Posterior cingulate gyrus (tissue), 11 donors: ENCODE measurements at regions not wholly inside any gene's neighbourhood (a gene's known extent, or its start where the extent isn't known, plus 50 kb on each side); places are given as distances from the start of the nearest gene placed in this dataset.
"Not testable (repeated sequence)": the region's sequence is repeated elsewhere in the genome, so short reads cannot be mapped to it uniquely, and the experiment has no call there.

Experiments
- DNase-seq, 10 donors: peaks; one replicate each; pipeline versions ENCODE4 v3.0.0 to v3.0.0-alpha.2; 2020 to 2021; ENCODE audit warnings: mixed read lengths in 3 of 10
- intact Hi-C: fragments of 100-400 bp; cut with DNase I; formaldehyde crosslinking; loops from one replicate; pipeline ENCODE4 v1.15.1; 2023

DNA sequence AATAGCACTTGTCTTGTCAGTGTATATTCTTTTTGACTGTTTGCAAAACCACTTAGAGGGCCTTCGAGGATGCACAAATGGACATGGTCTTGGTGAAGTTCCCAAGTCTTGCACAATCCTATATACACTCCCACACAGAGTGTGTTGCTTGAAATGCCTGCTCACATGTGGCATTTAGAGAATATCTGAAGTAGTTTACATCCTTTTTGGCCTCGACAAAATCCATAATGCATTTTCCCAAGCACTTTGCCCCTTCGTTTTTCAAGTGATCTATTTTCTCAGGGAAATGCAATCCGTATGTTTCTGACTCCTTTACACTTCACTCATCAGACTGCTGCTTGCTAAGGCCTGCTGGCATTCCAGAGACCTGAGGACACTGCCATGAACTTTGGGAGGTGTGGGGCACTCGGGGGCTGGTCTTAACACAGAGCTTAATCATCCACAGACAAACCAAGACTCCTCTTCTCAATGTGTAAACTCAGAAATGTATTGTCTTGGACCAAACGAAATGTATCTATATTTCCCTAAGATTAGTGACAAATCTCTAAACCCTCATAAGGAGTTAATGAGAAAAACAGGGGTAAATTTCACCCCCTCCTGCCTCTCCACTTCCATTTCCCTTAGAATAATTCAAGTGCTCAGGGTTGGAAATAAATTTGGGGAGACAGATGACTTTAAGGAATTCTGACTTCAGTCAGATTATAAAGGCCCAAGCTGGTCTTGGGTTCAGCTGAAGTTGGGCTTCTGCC is 219.3 kb upstream of the APCDD1 start:
- intact Hi-C loops: loop anchor here (10.0 kb wide), 1 partner anchor 110 kb away; no protein-coding TSS in a partner anchor
- peak in 1 of 10 donors; percentile 41 for DNase-seq

- peak in 1 of 10 donors; percentile 39 for DNase-seq
- intact Hi-C loops: loop anchor here (10.0 kb wide), 1 partner anchor 111 kb away; no protein-coding TSS in a partner anchor
These were observed 218.8 kb upstream of the APCDD1 start for GRCh38 chr18:10235661-10235952.

DNA sequence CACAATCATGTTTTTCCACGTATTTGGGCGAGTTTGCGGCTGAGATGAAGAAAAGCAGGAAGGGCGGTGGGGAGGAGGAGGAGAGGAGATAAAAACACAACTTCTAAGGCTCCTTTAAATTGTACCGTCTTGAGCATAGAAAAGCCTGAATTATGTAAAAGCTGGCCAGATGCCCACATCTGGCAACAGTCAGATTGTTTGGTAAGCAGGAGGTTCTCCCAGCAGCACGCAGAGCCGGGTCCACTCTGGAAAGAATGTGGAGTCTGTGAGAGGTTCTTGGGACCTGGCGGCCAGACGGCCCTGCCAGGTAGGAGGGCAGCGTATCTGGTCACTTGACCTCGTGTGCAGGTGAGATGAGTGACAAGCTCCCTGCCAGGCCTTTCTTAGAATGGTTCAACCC is 215.3 kb upstream of the APCDD1 start:
- intact Hi-C loops: loop anchor here (10.0 kb wide), 1 partner anchor 114 kb away; no protein-coding TSS in a partner anchor

GRCh38 chr18:10239991-10240634 is 214.3 kb upstream of the APCDD1 start:
- DNase-seq: peak in 1 of 10 donors; percentile 69
- intact Hi-C loops: loop anchor here (10.0 kb wide), 1 partner anchor 115 kb away; no protein-coding TSS in a partner anchor

More for the DNA sequence above, 215.3 kb upstream of the APCDD1 start:
- DNase-seq: peak in 1 of 10 donors; percentile 69

- DNase-seq: no peak
- intact Hi-C loops: no loop called here
These were observed 213.5 kb upstream of the APCDD1 start for GRCh38 chr18:10240973-10241372.

- intact Hi-C loops: no loop called here
- DNase-seq: no peak
These were observed 212.9 kb upstream of the APCDD1 start for GRCh38 chr18:10241579-10241978.

GRCh38 chr18:10242936-10243680 is 211.3 kb upstream of the APCDD1 start:
- intact Hi-C loops: no loop called here
- DNase-seq: peak in 1 of 10 donors; percentile 74

GRCh38 chr18:10244341-10244740 is 210.1 kb upstream of the APCDD1 start:
- DNase-seq: peak in 1 of 10 donors; percentile 63
- intact Hi-C loops: no loop called here

GRCh38 chr18:10245031-10245845 is 209.2 kb upstream of the APCDD1 start:
- intact Hi-C loops: no loop called here
- peak in 1 of 10 donors; percentile 72 for DNase-seq

DNA sequence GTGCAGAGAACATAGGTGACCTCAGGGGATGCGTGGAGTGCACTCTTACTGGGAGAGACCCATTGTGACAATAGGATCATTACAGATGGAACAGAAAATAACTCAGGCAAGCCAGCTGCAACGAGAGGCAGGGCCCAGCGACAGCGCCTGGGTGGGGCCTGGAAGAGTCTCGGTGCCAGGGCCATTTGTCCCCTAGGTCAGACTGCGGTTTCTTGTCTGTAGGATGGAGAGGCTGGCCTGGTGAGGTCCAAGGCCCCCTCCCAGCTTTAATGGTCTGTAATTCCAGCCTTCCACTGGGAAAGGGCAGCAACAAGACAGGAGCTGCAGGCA is 208.6 kb upstream of the APCDD1 start:
- DNase-seq: peak in 1 of 10 donors; percentile 84
- intact Hi-C loops: no loop called here

GRCh38 chr18:10247021-10247741 is 207.3 kb upstream of the APCDD1 start:
- DNase-seq: peak in 1 of 10 donors; percentile 73
- intact Hi-C loops: no loop called here

DNA sequence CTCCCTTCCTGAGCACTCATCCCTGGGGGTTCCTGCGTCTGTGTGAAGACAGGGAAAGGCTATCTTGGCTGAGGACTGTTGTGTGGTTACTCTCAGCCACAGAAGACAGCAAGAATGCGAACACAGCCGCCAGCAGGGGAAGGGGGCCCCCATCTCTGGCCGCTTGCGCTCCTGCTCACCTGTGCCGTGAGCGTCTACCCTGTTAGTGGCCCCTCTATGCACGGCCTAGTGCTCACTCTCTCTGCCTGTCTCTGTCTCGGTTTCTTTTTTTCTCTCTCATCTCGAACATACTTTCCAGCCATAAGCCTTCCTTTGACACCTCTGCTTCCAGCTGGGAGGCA is 206.7 kb upstream of the APCDD1 start:
- no peak for DNase-seq
- intact Hi-C loops: no loop called here

GRCh38 chr18:10248738-10249137 is 205.7 kb upstream of the APCDD1 start:
- intact Hi-C loops: no loop called here
- DNase-seq: no peak

GRCh38 chr18:10249270-10249669 is 205.2 kb upstream of the APCDD1 start:
- no peak for DNase-seq
- intact Hi-C loops: no loop called here

GRCh38 chr18:10249801-10250200 is 204.6 kb upstream of the APCDD1 start:
- intact Hi-C loops: no loop called here
- no peak for DNase-seq

- no peak for DNase-seq
- intact Hi-C loops: no loop called here
These were observed 201.9 kb upstream of the APCDD1 start for GRCh38 chr18:10252494-10252893.

DNA sequence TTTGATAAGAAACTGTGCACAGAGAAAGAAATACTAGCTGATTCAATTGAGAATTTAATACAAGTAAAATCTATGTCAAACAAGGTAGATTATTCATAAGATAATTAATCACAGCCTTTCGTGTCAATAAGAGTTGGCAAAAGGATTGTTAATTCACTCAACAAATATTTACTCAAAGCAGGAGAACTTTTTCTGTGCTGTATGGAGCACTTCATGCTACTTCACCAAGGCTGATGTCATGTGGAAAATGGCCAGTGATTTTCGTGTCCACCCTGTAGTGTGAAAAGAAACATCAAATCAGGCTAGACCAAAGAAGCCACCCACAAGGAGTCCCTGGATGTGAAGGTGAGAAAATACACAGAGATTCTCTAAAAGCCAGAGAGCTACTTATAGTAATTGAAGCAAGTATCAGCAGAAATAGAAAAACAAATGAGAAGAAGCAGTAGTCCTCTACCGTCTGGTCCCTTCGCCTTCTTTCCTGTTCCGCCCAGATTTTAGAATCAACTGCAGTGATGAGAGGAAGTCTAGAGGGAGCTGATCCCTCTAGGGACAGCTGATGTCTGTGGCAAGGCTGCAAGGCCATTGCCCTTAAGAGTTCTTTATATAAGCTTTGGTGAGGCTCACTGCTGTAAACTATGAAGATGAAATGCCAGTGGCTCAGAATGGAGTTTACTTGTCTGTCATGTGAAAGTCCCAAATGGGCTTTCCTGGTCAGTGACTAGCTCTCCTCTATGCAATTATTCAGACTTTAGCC is 201.3 kb upstream of the APCDD1 start:
- intact Hi-C loops: no loop called here
- DNase-seq: no peak

DNA sequence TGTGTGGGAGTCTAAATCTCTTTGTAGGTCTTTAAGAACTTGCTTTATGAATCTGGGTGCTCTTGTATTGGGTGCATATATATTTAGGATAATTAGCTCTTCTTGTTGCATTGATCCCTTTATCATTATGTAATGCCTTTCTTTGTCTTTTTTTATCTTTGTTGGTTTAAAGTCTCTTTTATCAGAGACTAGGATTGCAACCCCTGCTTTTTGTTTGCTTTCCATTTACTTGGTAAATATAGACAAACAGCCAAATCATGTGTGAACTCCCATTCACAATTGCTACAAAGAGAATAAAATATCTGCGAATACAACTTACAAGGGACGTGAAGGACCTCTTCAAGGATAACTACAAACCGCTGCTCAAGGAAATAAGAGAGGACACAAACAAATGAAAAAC is 198.2 kb upstream of the APCDD1 start:
- intact Hi-C loops, DNase-seq: not testable (repeated sequence)

DNA sequence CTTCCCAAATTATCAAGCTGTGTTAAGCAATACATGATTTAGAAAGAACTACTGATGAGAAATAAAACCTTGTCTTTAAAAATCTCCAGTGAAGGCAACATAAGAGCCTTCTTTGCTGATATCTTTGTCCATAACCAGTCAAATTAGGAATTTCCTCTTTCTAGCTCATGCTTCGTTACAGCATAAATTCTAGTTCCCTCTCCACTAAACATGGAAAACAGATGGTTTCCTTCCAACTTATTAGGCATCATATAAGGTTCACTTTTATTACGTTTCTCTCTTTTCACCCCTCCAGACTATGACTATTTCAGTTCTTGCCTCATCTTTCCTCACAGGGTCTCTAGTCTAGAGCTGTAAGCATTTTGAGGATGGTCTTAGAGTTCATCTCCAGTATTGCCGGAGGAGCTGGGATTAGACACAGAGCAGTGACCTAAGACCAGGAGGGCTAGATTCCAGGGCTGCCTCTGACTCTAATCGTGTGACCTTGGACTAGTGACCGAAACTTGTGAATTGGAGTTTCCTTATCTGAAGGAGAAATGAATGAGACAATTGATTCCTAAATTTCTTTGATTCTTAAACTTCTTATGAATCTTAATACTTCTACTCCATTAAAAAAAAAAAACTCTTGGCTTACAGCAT is 195.5 kb upstream of the APCDD1 start:
- DNase-seq: no peak
- intact Hi-C loops: no loop called here
